Type B pancreatic cell (in vitro differentiated cells): ENCODE measurements at regions not wholly inside any gene's neighbourhood (a gene's known extent, or its start where the extent isn't known, plus 50 kb on each side); places are given as distances from the start of the nearest gene placed in this dataset.

Experiments
- DNase-seq: peaks from one replicate; pipeline ENCODE4 v3.0.0; 2021; ENCODE audit warnings: mixed read lengths; ENCODE audit not compliant: unreplicated experiment; ENCODE audit errors: extremely low spot score
- H3K27ac Mint-ChIP-seq: 2 replicates; pipeline ENCODE4 v1.8.0; 2021; ENCODE audit warnings: mild to moderate bottlenecking, mixed read lengths
- H3K27me3 Mint-ChIP-seq: 2 replicates; pipeline ENCODE4 v1.8.0; 2021; ENCODE audit warnings: mixed read lengths
- H3K36me3 Mint-ChIP-seq: 2 replicates; pipeline ENCODE4 v1.8.0; 2021; ENCODE audit warnings: mixed read lengths
- H3K4me1 Mint-ChIP-seq: one replicate; pipeline ENCODE4 v1.8.0; 2021; ENCODE audit warnings: mixed read lengths; ENCODE audit not compliant: unreplicated experiment
- H3K4me3 Mint-ChIP-seq: 2 replicates; pipeline ENCODE4 v1.8.0; 2021; ENCODE audit warnings: mild to moderate bottlenecking, mixed read lengths
- H3K9me3 Mint-ChIP-seq: 2 replicates; pipeline ENCODE4 v1.8.0; 2021; ENCODE audit warnings: mixed read lengths
- TF ChIP-seq, protein P1 (sequence below): fragments of 200-600 bp; sonication (generic); conservative IDR thresholded peaks from 2 replicates; pipeline ENCODE4 v1.5.0; 2021; ENCODE audit warnings: antibody characterized with exemption, mild to moderate bottlenecking

DNA sequence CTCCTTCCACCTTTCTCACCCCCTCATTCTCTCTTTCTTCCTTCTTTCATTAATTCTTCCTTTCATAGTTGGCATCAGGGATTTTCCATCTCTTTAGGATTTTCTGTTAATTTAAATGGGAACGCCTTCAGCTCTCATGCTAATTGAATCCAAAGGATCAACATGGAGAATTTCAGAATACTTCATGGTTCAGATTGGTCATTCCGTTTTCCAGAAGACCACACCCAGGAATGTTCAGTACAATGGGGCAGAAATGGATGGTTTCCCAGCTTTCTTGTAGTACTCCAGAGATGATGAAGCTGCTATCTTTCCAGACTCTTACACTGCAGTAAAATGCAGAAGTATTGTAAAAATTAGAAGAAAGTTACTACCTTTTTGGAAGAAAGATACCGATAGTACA lies 440.0 kb downstream of the DAD1 start:
- H3K4me3 Mint-ChIP-seq, result no peak overlapping the region
- peaks cover 3% of the 10 kb centered on the region for H3K36me3 Mint-ChIP-seq
- peaks cover 7% of the 10 kb centered on the region for H3K9me3 Mint-ChIP-seq
- peaks cover 7% of the 10 kb centered on the region for H3K27me3 Mint-ChIP-seq
- no peak overlapping the region for H3K27ac Mint-ChIP-seq
- no peaks in the 10 kb centered on the region for H3K4me1 Mint-ChIP-seq
- TF ChIP-seq, protein P1, sequence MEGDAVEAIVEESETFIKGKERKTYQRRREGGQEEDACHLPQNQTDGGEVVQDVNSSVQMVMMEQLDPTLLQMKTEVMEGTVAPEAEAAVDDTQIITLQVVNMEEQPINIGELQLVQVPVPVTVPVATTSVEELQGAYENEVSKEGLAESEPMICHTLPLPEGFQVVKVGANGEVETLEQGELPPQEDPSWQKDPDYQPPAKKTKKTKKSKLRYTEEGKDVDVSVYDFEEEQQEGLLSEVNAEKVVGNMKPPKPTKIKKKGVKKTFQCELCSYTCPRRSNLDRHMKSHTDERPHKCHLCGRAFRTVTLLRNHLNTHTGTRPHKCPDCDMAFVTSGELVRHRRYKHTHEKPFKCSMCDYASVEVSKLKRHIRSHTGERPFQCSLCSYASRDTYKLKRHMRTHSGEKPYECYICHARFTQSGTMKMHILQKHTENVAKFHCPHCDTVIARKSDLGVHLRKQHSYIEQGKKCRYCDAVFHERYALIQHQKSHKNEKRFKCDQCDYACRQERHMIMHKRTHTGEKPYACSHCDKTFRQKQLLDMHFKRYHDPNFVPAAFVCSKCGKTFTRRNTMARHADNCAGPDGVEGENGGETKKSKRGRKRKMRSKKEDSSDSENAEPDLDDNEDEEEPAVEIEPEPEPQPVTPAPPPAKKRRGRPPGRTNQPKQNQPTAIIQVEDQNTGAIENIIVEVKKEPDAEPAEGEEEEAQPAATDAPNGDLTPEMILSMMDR, result no peak
- DNase-seq, result no peak

DNA sequence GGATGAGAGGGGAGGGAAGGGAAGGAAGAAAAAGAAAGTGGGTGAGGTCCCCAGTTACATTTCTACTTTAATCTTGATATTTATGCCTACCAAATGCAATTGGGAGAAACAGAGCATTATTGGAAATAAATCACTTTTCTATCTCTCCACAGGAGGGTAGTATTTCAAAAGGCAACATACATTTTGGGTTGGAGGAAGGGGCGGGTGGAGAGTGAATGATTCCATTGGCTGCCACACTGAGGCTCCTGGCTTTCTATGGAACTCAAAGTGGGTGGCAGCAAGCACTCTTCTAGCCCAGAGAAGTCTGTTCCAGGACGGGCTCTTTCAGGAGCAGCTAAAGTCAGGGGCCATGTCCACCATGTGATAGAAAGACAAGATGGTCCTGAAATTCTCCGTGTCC lies 441.3 kb downstream of the DAD1 start:
- Mint-ChIP-seq H3K4me3 (no peak overlapping the region), H3K27ac (no peak overlapping the region), H3K4me1 (no peaks in the 10 kb centered on the region), H3K27me3 (peaks cover 7% of the 10 kb centered on the region), H3K36me3 (peaks cover 3% of the 10 kb centered on the region), H3K9me3 (peaks cover 4% of the 10 kb centered on the region)
- TF ChIP-seq, protein P1, result no peak
- DNase-seq, result no peak

DNA sequence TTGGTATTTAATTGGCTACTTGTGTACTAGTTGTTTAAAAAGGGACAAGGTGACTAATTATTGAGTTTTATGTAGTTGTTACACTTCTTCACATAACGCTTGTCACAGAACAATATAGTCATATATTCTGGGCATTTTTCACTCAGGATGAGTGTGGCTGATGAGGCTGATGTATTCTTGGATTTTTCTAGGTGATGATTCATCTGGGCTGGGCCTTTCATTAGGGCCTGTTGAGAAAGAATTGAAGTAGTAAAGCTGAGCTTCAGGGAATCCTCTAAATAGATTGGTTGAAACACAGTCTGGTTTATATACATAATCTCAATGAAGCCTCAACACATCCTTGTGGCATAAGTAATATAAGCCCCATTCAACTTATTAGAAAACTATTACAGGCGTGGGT lies 445.7 kb downstream of the DAD1 start:
- Mint-ChIP-seq H3K27me3 (peaks cover 30% of the 10 kb centered on the region), H3K27ac (no peak overlapping the region), H3K4me1 (no peaks in the 10 kb centered on the region), H3K4me3 (no peak overlapping the region), H3K36me3 (no peaks in the 10 kb centered on the region), H3K9me3 (no peaks in the 10 kb centered on the region)
- TF ChIP-seq, protein P1, result no peak
- DNase-seq, result no peak

DNA sequence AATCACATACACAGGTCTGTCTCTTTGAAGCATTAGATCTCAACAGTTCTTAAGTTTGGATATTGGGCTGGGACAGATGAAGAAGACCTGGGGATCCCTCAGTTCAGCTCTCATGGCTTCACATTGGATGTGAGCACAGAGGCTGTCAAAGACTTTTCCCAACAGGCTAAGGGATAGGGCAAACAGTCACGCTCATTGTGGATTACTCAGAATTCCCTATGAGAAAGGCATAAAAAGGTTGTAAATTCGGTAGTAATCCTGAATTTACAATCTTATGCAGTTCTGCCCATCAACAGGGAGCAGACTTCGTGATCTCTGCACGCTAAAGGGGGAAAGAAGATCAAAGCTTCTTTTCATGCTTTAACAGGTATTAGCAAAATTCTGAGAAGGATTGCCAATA lies 448.4 kb downstream of the DAD1 start:
- H3K27ac Mint-ChIP-seq, result no peak overlapping the region
- no peaks in the 10 kb centered on the region for H3K9me3 Mint-ChIP-seq
- H3K4me3 Mint-ChIP-seq, result no peak overlapping the region
- H3K27me3 Mint-ChIP-seq, result peaks cover 23% of the 10 kb centered on the region
- no peak for DNase-seq
- TF ChIP-seq, protein P1, result no peak
- H3K4me1 Mint-ChIP-seq, result no peaks in the 10 kb centered on the region
- H3K36me3 Mint-ChIP-seq, result no peaks in the 10 kb centered on the region

DNA sequence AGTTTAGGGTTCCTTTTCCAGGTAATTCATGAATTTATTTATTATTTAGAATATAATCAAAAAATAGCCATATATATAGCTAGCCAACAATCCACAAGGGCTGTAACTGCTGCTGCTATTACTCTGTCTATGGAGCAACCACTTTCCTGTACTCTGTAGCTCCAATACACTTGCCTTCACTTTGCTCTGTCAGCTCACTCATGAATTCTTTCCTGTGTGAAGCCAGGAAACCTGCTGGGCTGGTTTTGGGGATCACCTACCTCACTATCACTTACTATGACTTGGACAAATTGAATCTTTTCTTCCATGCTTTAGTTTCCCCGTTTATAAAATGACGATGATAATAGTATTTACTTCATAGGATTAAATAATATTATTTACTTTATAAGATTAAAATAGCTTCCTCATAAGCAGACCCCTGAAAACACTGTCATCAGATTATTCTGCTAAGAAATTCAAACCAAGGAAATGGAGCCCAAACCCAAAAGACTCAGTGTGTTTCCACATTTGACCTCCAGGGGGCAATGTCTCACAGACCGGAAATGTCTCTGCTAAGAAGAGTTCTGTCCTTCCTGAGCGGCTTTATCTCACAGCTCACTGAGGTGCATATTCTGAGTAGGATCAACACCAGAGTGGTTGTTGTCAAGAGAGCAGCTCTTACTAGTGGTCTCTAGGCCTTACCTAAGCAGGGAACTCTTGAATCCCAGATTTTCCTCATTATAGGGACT lies 457.1 kb downstream of the DAD1 start:
- H3K27ac Mint-ChIP-seq, result no peak overlapping the region
- no peaks in the 10 kb centered on the region for H3K4me1 Mint-ChIP-seq
- TF ChIP-seq, protein P1, result peak; percentile 74
- H3K9me3 Mint-ChIP-seq, result no peaks in the 10 kb centered on the region
- no peaks in the 10 kb centered on the region for H3K36me3 Mint-ChIP-seq
- no peak for DNase-seq
- H3K27me3 Mint-ChIP-seq, result no peaks in the 10 kb centered on the region
- no peak overlapping the region for H3K4me3 Mint-ChIP-seq
